ENCODE measurements at regions not wholly inside any gene's neighbourhood (a gene's known extent, or its start where the extent isn't known, plus 50 kb on each side); places are given as distances from the start of the nearest gene placed in this dataset.

DNA sequence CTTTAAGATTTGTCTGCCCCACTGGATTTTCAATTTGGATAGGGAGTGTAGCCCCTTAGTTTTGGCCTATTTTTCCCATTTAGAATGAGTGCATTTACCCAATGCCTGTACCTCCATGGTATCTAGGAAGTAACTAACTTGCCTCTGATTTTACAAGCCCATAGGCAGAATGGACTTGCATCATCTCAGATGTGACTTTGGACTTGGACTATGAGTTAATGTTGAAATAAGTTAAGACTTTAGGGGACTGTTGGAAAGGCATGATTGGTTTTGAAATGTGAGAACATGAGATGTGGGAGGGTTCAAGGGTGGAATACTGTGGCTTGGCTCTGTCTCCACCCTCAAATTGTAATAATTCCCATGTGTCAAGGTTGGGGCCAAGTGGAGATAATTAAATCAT lies 2480.2 kb downstream of the PCDH7 start:
- TF ChIP-seq, protein P1, sequence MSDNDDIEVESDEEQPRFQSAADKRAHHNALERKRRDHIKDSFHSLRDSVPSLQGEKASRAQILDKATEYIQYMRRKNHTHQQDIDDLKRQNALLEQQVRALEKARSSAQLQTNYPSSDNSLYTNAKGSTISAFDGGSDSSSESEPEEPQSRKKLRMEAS (IDR thresholded peaks at IDR 0.05): no peak
- TF ChIP-seq TEAD4 (IDR thresholded peaks at IDR 0.05) (no peak), ZBTB7A (IDR thresholded peaks at IDR 0.05; ENCODE audit: low read depth) (no peak), FOXM1 (IDR thresholded peaks at IDR 0.05; ENCODE audit: borderline replicate concordance, low read depth) (no peak), CREB1 (IDR thresholded peaks at IDR 0.05; ENCODE audit: low read depth) (no peak), RAD21 (IDR thresholded peaks at IDR 0.05; ENCODE audit: low read depth) (no peak), TCF12 (IDR thresholded peaks at IDR 0.05; ENCODE audit: low read depth) (no peak), TAF1 (IDR thresholded peaks at IDR 0.05; ENCODE audit: low read depth) (no peak), YY1 (IDR thresholded peaks at IDR 0.05; ENCODE audit: low read depth) (no peak), EP300 (IDR thresholded peaks at IDR 0.05; ENCODE audit: borderline replicate concordance) (no peak), CEBPB (IDR thresholded peaks at IDR 0.05) (no peak), NFIC (IDR thresholded peaks at IDR 0.05) (no peak)
- TF ChIP-seq, protein P2, sequence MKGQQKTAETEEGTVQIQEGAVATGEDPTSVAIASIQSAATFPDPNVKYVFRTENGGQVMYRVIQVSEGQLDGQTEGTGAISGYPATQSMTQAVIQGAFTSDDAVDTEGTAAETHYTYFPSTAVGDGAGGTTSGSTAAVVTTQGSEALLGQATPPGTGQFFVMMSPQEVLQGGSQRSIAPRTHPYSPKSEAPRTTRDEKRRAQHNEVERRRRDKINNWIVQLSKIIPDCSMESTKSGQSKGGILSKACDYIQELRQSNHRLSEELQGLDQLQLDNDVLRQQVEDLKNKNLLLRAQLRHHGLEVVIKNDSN (IDR thresholded peaks at IDR 0.05): no peak
